ENCODE measurements at regions not wholly inside any gene's neighbourhood (a gene's known extent, or its start where the extent isn't known, plus 50 kb on each side); places are given as distances from the start of the nearest gene placed in this dataset.

DNA sequence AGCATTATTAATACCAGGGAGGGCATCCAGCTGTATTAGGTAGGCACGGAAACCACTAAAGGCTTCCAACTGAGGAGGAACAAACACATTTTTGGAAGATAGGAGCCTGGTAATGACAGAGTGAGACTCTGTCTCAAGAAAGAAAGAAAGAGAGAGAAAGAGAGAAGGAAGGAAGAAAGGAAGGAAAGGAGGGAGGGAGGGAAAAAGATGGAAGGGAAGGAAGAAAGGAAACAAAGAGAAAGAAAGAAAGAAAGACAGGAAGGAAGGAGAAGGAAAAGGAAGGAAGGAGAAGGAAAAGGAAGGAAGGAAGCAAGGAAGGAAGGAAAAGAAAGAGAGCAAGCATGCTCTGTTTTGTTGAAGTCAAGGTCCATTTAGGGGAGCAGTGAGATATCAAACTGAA is 103.8 kb upstream of the RFX8 start:
- no peak for TF ChIP-seq EP300 (IDR thresholded peaks at IDR 0.05)
- no peak for TF ChIP-seq CTCF (IDR thresholded peaks at IDR 0.05)
